MCF 10A (cell line): ENCODE measurements at regions not wholly inside any gene's neighbourhood (a gene's known extent, or its start where the extent isn't known, plus 50 kb on each side); places are given as distances from the start of the nearest gene placed in this dataset.

ENCODE experiments used
- BruUV-seq: library from RNA; stranded (reverse); fragments of 400-500 nt; replicated peaks from 2 replicates; lab custom pipeline; 2021; lab: Mats Ljungman, UMichigan
- CTCF ChIA-PET: fragments of 300-600 bp; sonication (Branson Sonifier 250); formaldehyde crosslinking; extraction: SDS; loops from one replicate; lab custom pipeline; 2021; ENCODE audit warnings: antibody characterized with exemption, inconsistent platforms; lab: Yijun Ruan, JAX
- POLR2A ChIA-PET: fragments of 300-600, 350-650 bp; sonication (Branson Sonifier 250); formaldehyde crosslinking; extraction: SDS; loops from one replicate; lab custom pipeline; 2020; ENCODE audit warnings: antibody characterized with exemption, inconsistent platforms; lab: Yijun Ruan, JAX
- DNase-seq: peaks from one replicate; pipeline ENCODE4 v3.0.0-alpha.2; 2018; ENCODE audit not compliant: unreplicated experiment
- H3K27ac Mint-ChIP-seq: one replicate; pipeline ENCODE4 v1.8.0; 2022; ENCODE audit warnings: mild to moderate bottlenecking, low read depth, mixed read lengths; ENCODE audit not compliant: unreplicated experiment
- H3K27me3 Mint-ChIP-seq: one replicate; pipeline ENCODE4 v1.8.0; 2022; ENCODE audit warnings: mixed read lengths; ENCODE audit not compliant: insufficient read depth, unreplicated experiment
- H3K36me3 Mint-ChIP-seq: one replicate; pipeline ENCODE4 v1.8.0; 2022; ENCODE audit warnings: mild to moderate bottlenecking, moderate library complexity, mixed read lengths; ENCODE audit not compliant: insufficient read depth, unreplicated experiment
- H3K4me1 Mint-ChIP-seq: one replicate; pipeline ENCODE4 v1.8.0; 2022; ENCODE audit warnings: mixed read lengths; ENCODE audit not compliant: insufficient read depth, unreplicated experiment
- H3K4me3 Mint-ChIP-seq: one replicate; pipeline ENCODE4 v1.8.0; 2022; ENCODE audit warnings: mild to moderate bottlenecking, moderate library complexity, mixed read lengths; ENCODE audit not compliant: unreplicated experiment
- H3K9me3 Mint-ChIP-seq: one replicate; pipeline ENCODE4 v1.8.0; 2022; ENCODE audit warnings: mixed read lengths; ENCODE audit not compliant: unreplicated experiment
- CTCF ChIP-seq: fragments of 200-600 bp; IDR thresholded peaks from one replicate; pipeline ENCODE4 v1.8.0; 2022; ENCODE audit warnings: antibody characterized with exemption, mild to moderate bottlenecking; ENCODE audit not compliant: unreplicated experiment
- intact Hi-C: fragments of 100-400 bp; cut with micrococcal nuclease; formaldehyde crosslinking; loops from 2 replicates; pipeline ENCODE4 v1.14.1; 2022

GRCh38 chr14:87349921-87350320 lies 643.1 kb downstream of the GALC start:
- no peak for TF ChIP-seq CTCF
- ChIA-PET POLR2A (no interaction called here), CTCF (no interaction called here)
- Mint-ChIP-seq H3K27me3 (no peaks in the 10 kb centered on the region), H3K36me3 (no peaks in the 10 kb centered on the region), H3K27ac (no peak overlapping the region), H3K9me3 (peaks cover 7% of the 10 kb centered on the region), H3K4me3 (no peak overlapping the region), H3K4me1 (no peaks in the 10 kb centered on the region)
- DNase-seq, result no peak
- no TSS peak for BruUV-seq
- intact Hi-C loops, result no loop called here

GRCh38 chr14:87343652-87344051 lies 649.3 kb downstream of the GALC start:
- ChIA-PET POLR2A (no interaction called here), CTCF (no interaction called here)
- H3K4me3 Mint-ChIP-seq, result no peak overlapping the region
- no TSS peak for BruUV-seq
- peaks cover 6% of the 10 kb centered on the region for H3K4me1 Mint-ChIP-seq
- no peak for TF ChIP-seq CTCF
- no peaks in the 10 kb centered on the region for H3K27me3 Mint-ChIP-seq
- no peak overlapping the region for H3K27ac Mint-ChIP-seq
- no peaks in the 10 kb centered on the region for H3K36me3 Mint-ChIP-seq
- intact Hi-C loops, result no loop called here
- H3K9me3 Mint-ChIP-seq, result no peaks in the 10 kb centered on the region
- DNase-seq, result peak; percentile 10

GRCh38 chr14:87334997-87335685 lies 657.8 kb downstream of the GALC start:
- no peaks in the 10 kb centered on the region for H3K27me3 Mint-ChIP-seq
- no peaks in the 10 kb centered on the region for H3K36me3 Mint-ChIP-seq
- peak; percentile 28 for TF ChIP-seq CTCF
- POLR2A ChIA-PET, result no interaction called here
- peak; percentile 40 for DNase-seq
- intact Hi-C loops, result loop anchor here (10.0 kb wide), 2 partner anchors 270 to 280 kb away; no protein-coding TSS in a partner anchor
- peaks cover 14% of the 10 kb centered on the region for H3K4me1 Mint-ChIP-seq
- BruUV-seq, result no TSS peak
- no peaks in the 10 kb centered on the region for H3K9me3 Mint-ChIP-seq
- H3K4me3 Mint-ChIP-seq, result peak overlapping the region; percentile 66
- H3K27ac Mint-ChIP-seq, result no peak overlapping the region
- CTCF ChIA-PET, result no interaction called here

GRCh38 chr14:87331991-87332390 lies 661.0 kb downstream of the GALC start:
- ChIA-PET POLR2A (interaction anchor here (1.0 kb wide), 1 partner anchor 25 kb away, joined by 3 read pairs; no protein-coding TSS in a partner anchor), CTCF (interaction anchor here (0.7 to 1.1 kb wide), 2 partner anchors 118 to 283 kb away, joined by 3 read pairs; no protein-coding TSS in a partner anchor)
- no peaks in the 10 kb centered on the region for H3K27me3 Mint-ChIP-seq
- H3K4me1 Mint-ChIP-seq, result peaks cover 14% of the 10 kb centered on the region
- H3K27ac Mint-ChIP-seq, result no peak overlapping the region
- H3K4me3 Mint-ChIP-seq, result no peak overlapping the region
- TF ChIP-seq CTCF, result no peak
- H3K9me3 Mint-ChIP-seq, result no peaks in the 10 kb centered on the region
- no peaks in the 10 kb centered on the region for H3K36me3 Mint-ChIP-seq
- intact Hi-C loops, result loop anchor here (2.0 to 10.0 kb wide), 3 partner anchors 267 to 369 kb away; no protein-coding TSS in a partner anchor
- no TSS peak for BruUV-seq
- peak; percentile 59 for DNase-seq
